Caco-2 (cell line): ENCODE measurements at regions not wholly inside any gene's neighbourhood (a gene's known extent, or its start where the extent isn't known, plus 50 kb on each side); places are given as distances from the start of the nearest gene placed in this dataset.

Experiments
- BruUV-seq: library from RNA; stranded (reverse); fragments of 400-500 nt; replicated peaks from 2 replicates; lab custom pipeline; 2021; lab: Mats Ljungman, UMichigan
- CTCF ChIA-PET: fragments of 300-600 bp; sonication (Branson Sonifier 250); formaldehyde crosslinking; loops from one replicate; lab custom pipeline; 2022; ENCODE audit warnings: antibody characterized with exemption; lab: Charles Lee
- POLR2A ChIA-PET: fragments of 300-600 bp; sonication (Branson Sonifier 250); formaldehyde crosslinking; loops from one replicate; lab custom pipeline; 2022; ENCODE audit warnings: antibody characterized with exemption; lab: Charles Lee
- DNase-seq, 2 experiments: peaks; one replicate each; pipeline versions ENCODE4 v3.0.0 to v3.0.0-alpha.2; 2020 to 2022
- H3K27me3 ChIP-seq: replicated peaks from 2 replicates; pipeline ENCODE4 v1.6.0; 2011; ENCODE audit warnings: low read length; ENCODE audit not compliant: control insufficient read depth, insufficient read depth
- H3K36me3 ChIP-seq: 2 replicates; pipeline ENCODE4 v1.5.1; 2011; ENCODE audit warnings: low read length; ENCODE audit not compliant: control insufficient read depth, insufficient read depth
- H3K4me1 ChIP-seq: fragments of 250-450 bp; sonication (Bioruptor Pico); 2 replicates; pipeline ENCODE4 v1.5.1; 2020; ENCODE audit warnings: mild to moderate bottlenecking
- H3K4me3 ChIP-seq: 2 replicates; pipeline ENCODE4 v1.5.1; 2011; ENCODE audit warnings: low read depth, mild to moderate bottlenecking, control low read depth, low read length
- H3K9me3 ChIP-seq: fragments of 250-450 bp; sonication (Bioruptor Pico); 2 replicates; pipeline ENCODE4 v1.5.1; 2020; ENCODE audit warnings: mild to moderate bottlenecking, moderate library complexity
- H3K27ac Mint-ChIP-seq: one replicate; pipeline ENCODE4 v1.8.0; 2022; ENCODE audit warnings: mixed read lengths; ENCODE audit not compliant: unreplicated experiment
- H3K27me3 Mint-ChIP-seq: one replicate; pipeline ENCODE4 v1.8.0; 2022; ENCODE audit warnings: mixed read lengths; ENCODE audit not compliant: insufficient read depth, unreplicated experiment
- H3K36me3 Mint-ChIP-seq: one replicate; pipeline ENCODE4 v1.8.0; 2022; ENCODE audit warnings: mild to moderate bottlenecking, mixed read lengths; ENCODE audit not compliant: insufficient read depth, unreplicated experiment
- H3K4me1 Mint-ChIP-seq: one replicate; pipeline ENCODE4 v1.8.0; 2022; ENCODE audit warnings: low read depth, mixed read lengths; ENCODE audit not compliant: unreplicated experiment
- H3K4me3 Mint-ChIP-seq: one replicate; pipeline ENCODE4 v1.8.0; 2022; ENCODE audit warnings: mild to moderate bottlenecking, moderate library complexity, mixed read lengths; ENCODE audit not compliant: unreplicated experiment
- H3K9me3 Mint-ChIP-seq: one replicate; pipeline ENCODE4 v1.8.0; 2022; ENCODE audit warnings: mixed read lengths; ENCODE audit not compliant: unreplicated experiment
- intact Hi-C: fragments of 100-400 bp; cut with micrococcal nuclease; formaldehyde crosslinking; loops from one replicate; pipeline ENCODE4 v1.10.0; 2022; ENCODE audit not compliant: unreplicated experiment
- TF ChIP-seq, protein P1 (sequence below), 2 experiments: fragments of 200-600 bp in 1 of 2; IDR thresholded peaks; 1 replicate in 1 of 2; 2 replicates in 1 of 2; pipeline versions ENCODE4 v1.5.1 to v1.8.0; 2011 to 2022; ENCODE audit warnings: antibody characterized with exemption in 1 of 2, control low read depth in 1 of 2, inconsistent platforms in 1 of 2, low read depth in 1 of 2, low read length in 1 of 2, mild to moderate bottlenecking in 1 of 2, moderate library complexity in 1 of 2; ENCODE audit not compliant: insufficient read depth in 1 of 2, severe bottlenecking in 1 of 2, unreplicated experiment in 1 of 2

DNA sequence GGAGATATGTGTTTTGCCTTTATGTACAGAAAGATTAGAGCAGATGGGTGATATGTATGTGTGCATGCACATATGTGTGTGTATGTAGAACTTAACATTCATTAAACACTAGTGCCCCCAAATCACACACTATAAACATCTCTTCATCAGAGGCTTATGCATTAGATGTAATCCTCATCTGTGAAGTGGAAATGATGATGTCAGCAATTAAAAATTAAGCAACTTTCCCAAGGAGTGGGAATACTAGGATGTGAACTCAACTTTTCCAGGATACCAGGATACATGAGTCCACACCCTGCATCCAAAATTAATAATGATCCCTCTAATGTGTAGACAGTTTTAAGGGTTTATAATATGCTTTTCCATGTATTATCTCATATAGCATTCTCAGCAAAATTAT is 127.7 kb upstream of the ADAMTS18 start:
- DNase-seq = no peak
- TF ChIP-seq, protein P1, sequence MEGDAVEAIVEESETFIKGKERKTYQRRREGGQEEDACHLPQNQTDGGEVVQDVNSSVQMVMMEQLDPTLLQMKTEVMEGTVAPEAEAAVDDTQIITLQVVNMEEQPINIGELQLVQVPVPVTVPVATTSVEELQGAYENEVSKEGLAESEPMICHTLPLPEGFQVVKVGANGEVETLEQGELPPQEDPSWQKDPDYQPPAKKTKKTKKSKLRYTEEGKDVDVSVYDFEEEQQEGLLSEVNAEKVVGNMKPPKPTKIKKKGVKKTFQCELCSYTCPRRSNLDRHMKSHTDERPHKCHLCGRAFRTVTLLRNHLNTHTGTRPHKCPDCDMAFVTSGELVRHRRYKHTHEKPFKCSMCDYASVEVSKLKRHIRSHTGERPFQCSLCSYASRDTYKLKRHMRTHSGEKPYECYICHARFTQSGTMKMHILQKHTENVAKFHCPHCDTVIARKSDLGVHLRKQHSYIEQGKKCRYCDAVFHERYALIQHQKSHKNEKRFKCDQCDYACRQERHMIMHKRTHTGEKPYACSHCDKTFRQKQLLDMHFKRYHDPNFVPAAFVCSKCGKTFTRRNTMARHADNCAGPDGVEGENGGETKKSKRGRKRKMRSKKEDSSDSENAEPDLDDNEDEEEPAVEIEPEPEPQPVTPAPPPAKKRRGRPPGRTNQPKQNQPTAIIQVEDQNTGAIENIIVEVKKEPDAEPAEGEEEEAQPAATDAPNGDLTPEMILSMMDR (IDR thresholded peaks at IDR 0.05; ENCODE audit: insufficient read depth in 1 of 2, low read depth in 1 of 2, low read length in 1 of 2, severe bottlenecking in 1 of 2, unreplicated experiment in 1 of 2) = no peak
- ChIA-PET POLR2A (no interaction called here), CTCF (no interaction called here)
- no TSS peak for BruUV-seq
- no peak overlapping the region for H3K4me3 ChIP-seq
- Mint-ChIP-seq H3K9me3 (peaks cover 20% of the 10 kb centered on the region), H3K4me1 (no peaks in the 10 kb centered on the region), H3K4me3 (no peak overlapping the region), H3K27ac (no peak overlapping the region), H3K36me3 (no peaks in the 10 kb centered on the region), H3K27me3 (peaks cover 17% of the 10 kb centered on the region)
- H3K27me3 ChIP-seq = no peaks in the 10 kb centered on the region; the same call in 1 of the 2 replicates
- H3K36me3 ChIP-seq = no peaks in the 10 kb centered on the region
- no peaks in the 10 kb centered on the region for H3K9me3 ChIP-seq
- H3K4me1 ChIP-seq = no peaks in the 10 kb centered on the region
- intact Hi-C loops = no loop called here

DNA sequence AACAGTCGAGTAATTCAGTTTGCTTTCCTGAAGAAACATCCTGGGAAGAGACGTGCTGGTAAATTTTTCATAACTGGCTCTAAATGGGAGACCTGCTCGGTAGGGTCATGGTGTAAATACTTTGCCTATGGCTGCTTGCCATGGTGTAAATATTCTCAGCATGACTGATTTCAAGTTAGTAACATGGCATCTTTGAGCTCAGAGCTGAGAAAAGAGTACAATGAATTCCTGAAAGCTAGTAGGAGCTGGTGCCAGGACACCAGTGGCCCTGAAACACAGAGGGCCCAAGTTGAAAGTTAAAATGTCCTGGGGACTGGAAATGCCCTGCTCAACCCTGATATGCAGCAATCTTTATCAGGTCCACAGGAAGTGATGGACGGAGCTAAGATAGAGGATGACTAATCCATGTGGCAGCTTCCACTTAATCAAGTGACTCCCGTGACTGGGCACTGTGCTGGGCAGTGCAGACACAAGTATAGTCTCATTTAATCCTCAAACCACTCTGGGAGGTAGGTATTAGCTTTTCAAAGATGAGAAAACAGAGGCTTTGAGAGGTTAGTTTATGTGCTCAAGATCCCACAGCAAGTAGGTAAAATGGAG is 130.1 kb upstream of the ADAMTS18 start:
- H3K9me3 Mint-ChIP-seq = peaks cover 20% of the 10 kb centered on the region
- intact Hi-C loops = no loop called here
- no peaks in the 10 kb centered on the region for H3K4me1 Mint-ChIP-seq
- no peak overlapping the region for H3K27ac Mint-ChIP-seq
- ChIA-PET POLR2A (no interaction called here), CTCF (no interaction called here)
- Histone ChIP-seq H3K4me3 (no peak overlapping the region), H3K4me1 (no peaks in the 10 kb centered on the region), H3K27me3 (no peaks in the 10 kb centered on the region; the same call in 1 of the 2 replicates), H3K36me3 (no peaks in the 10 kb centered on the region), H3K9me3 (no peaks in the 10 kb centered on the region)
- H3K4me3 Mint-ChIP-seq = no peak overlapping the region
- BruUV-seq = no TSS peak
- H3K36me3 Mint-ChIP-seq = no peaks in the 10 kb centered on the region
- no peak for DNase-seq
- peaks cover 36% of the 10 kb centered on the region for H3K27me3 Mint-ChIP-seq
- TF ChIP-seq, protein P1 (IDR thresholded peaks at IDR 0.05; ENCODE audit: insufficient read depth in 1 of 2, low read depth in 1 of 2, low read length in 1 of 2, severe bottlenecking in 1 of 2, unreplicated experiment in 1 of 2) = no peak

DNA sequence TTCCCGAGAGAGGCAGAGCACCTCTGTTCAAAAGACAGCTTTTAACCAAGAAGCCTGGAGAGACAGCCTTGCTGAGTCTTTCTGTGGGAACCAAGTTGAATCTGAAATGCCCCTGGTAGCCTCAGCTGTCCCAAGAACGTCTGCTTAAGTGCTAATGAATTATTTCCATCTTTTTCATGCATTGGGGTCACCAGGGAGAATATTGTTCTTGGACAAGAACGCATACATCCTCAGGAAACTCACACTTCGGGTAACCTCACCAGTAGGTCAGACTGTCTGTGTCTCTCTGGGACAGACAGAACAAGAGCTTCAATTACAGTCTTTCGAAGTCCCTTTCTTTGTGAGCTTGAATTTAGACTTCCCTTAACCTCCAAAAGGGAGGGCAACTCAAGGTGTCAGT is 134.6 kb upstream of the ADAMTS18 start:
- no peak overlapping the region for H3K27ac Mint-ChIP-seq
- H3K36me3 ChIP-seq = no peaks in the 10 kb centered on the region
- peaks cover 5% of the 10 kb centered on the region for H3K9me3 Mint-ChIP-seq
- H3K4me3 Mint-ChIP-seq = no peak overlapping the region
- CTCF ChIA-PET = no interaction called here
- no peaks in the 10 kb centered on the region for H3K9me3 ChIP-seq
- TF ChIP-seq, protein P1 (IDR thresholded peaks at IDR 0.05; ENCODE audit: insufficient read depth in 1 of 2, low read depth in 1 of 2, low read length in 1 of 2, severe bottlenecking in 1 of 2, unreplicated experiment in 1 of 2) = no peak
- peaks cover 29% of the 10 kb centered on the region for H3K27me3 Mint-ChIP-seq
- H3K4me3 ChIP-seq = no peak overlapping the region
- POLR2A ChIA-PET = interaction anchor here (0.6 kb wide), 1 partner anchor 169 kb away, joined by 3 read pairs; no protein-coding TSS in a partner anchor
- H3K4me1 ChIP-seq = no peaks in the 10 kb centered on the region
- no peaks in the 10 kb centered on the region for H3K36me3 Mint-ChIP-seq
- H3K4me1 Mint-ChIP-seq = no peaks in the 10 kb centered on the region
- intact Hi-C loops = no loop called here
- BruUV-seq = no TSS peak
- no peak for DNase-seq
- no peaks in the 10 kb centered on the region; the same call in 1 of the 2 replicates for H3K27me3 ChIP-seq
